HEK293 (cell line): ENCODE measurements at regions not wholly inside any gene's neighbourhood (a gene's known extent, or its start where the extent isn't known, plus 50 kb on each side); places are given as distances from the start of the nearest gene placed in this dataset.

Source experiments
- GFI1B ChIP-seq: fragments of 450-650 bp; formaldehyde crosslinking; IDR thresholded peaks from 2 replicates; pipeline ENCODE4 v1.5.1; 2016; ENCODE audit warnings: missing biosample characterization, missing genetic modification characterization
- HOXC10 ChIP-seq: sonication (generic); formaldehyde crosslinking; IDR thresholded peaks from 2 replicates; pipeline ENCODE4 v1.8.1; 2023; ENCODE audit warnings: mild to moderate bottlenecking, missing genetic modification reagents
- KLF10 ChIP-seq: fragments of 450-650 bp; IDR thresholded peaks from 2 replicates; pipeline ENCODE4 v1.5.1; 2018; ENCODE audit warnings: missing biosample characterization, mild to moderate bottlenecking, missing genetic modification characterization
- ZBTB1 ChIP-seq: fragments of 450-650 bp; formaldehyde crosslinking; IDR thresholded peaks from 2 replicates; pipeline ENCODE4 v1.5.1; 2016; ENCODE audit warnings: missing biosample characterization, missing genetic modification characterization
- ZFP3 ChIP-seq: fragments of 450-650 bp; formaldehyde crosslinking; IDR thresholded peaks from 2 replicates; pipeline ENCODE4 v1.5.1; 2016; ENCODE audit warnings: low read depth, missing biosample characterization, missing genetic modification characterization
- ZNF16 ChIP-seq: fragments of 450-650 bp; formaldehyde crosslinking; IDR thresholded peaks from 2 replicates; pipeline ENCODE4 v1.5.1; 2016; ENCODE audit warnings: low read depth, missing biosample characterization, missing genetic modification characterization
- ZNF350 ChIP-seq: fragments of 450-650 bp; formaldehyde crosslinking; IDR thresholded peaks from 2 replicates; pipeline ENCODE4 v1.5.0; 2017; ENCODE audit warnings: missing biosample characterization, mild to moderate bottlenecking, missing genetic modification characterization
- ZNF654 ChIP-seq: fragments of 450-650 bp; formaldehyde crosslinking; IDR thresholded peaks from 2 replicates; pipeline ENCODE4 v1.5.1; 2016; ENCODE audit warnings: low read depth, missing biosample characterization, missing genetic modification characterization
- TF ChIP-seq, protein P1 (sequence below): fragments of 450-650 bp; formaldehyde crosslinking; IDR thresholded peaks from 2 replicates; pipeline ENCODE4 v1.5.1; 2016; ENCODE audit warnings: missing biosample characterization, missing genetic modification characterization

DNA sequence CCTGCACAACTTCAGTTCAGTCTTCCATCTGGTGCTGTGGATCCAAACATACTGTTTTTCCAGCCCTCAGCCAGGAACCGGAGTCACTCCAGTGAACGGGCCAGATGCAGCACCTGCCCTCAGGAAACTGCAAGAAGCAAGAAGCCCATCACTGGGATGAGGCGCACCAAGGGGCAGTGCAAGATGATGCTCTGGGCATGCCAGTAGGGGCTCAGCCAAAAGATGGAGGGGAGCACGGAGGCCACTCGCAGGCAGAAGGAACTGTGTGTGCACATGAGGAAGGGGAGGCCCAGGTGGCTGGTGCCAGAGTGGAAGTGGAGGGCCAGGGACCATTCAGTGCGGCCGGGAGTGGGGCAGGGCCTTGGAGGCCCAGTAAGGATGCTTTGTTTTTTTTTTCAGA is 161.7 kb upstream of the MAMLD1 start:
- TF ChIP-seq GFI1B (tag by site-specific recombination) (no peak), ZBTB1 (tag by site-specific recombination) (no peak), ZNF16 (tag by site-specific recombination) (no peak), ZNF350 (no peak), ZFP3 (tag by site-specific recombination) (no peak), ZNF654 (tag by site-specific recombination) (no peak), HOXC10 (no peak), KLF10 (no peak)
- TF ChIP-seq, protein P1, sequence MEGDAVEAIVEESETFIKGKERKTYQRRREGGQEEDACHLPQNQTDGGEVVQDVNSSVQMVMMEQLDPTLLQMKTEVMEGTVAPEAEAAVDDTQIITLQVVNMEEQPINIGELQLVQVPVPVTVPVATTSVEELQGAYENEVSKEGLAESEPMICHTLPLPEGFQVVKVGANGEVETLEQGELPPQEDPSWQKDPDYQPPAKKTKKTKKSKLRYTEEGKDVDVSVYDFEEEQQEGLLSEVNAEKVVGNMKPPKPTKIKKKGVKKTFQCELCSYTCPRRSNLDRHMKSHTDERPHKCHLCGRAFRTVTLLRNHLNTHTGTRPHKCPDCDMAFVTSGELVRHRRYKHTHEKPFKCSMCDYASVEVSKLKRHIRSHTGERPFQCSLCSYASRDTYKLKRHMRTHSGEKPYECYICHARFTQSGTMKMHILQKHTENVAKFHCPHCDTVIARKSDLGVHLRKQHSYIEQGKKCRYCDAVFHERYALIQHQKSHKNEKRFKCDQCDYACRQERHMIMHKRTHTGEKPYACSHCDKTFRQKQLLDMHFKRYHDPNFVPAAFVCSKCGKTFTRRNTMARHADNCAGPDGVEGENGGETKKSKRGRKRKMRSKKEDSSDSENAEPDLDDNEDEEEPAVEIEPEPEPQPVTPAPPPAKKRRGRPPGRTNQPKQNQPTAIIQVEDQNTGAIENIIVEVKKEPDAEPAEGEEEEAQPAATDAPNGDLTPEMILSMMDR (tag by site-specific recombination) = no peak
